Cerebellar nuclear complex (tissue), 1 donor: ENCODE measurements at regions not wholly inside any gene's neighbourhood (a gene's known extent, or its start where the extent isn't known, plus 50 kb on each side); places are given as distances from the start of the nearest gene placed in this dataset.

Source experiments
- DNase-seq, 2 experiments: peaks; one replicate each; lab custom pipeline; 2025; lab: John Stamatoyannopoulos, UW

- no peak for DNase-seq
Observed at GRCh38 chr22:27476729-27477128, 324.8 kb downstream of the MN1 start.

- no peak for DNase-seq
Observed at GRCh38 chr22:27477171-27477570, 324.4 kb downstream of the MN1 start.

- DNase-seq = no peak
Observed at GRCh38 chr22:27480487-27480886, 321.1 kb downstream of the MN1 start.

- no peak for DNase-seq
Observed at GRCh38 chr22:27482402-27482801, 319.2 kb downstream of the MN1 start.

GRCh38 chr22:27483095-27483785 is 318.3 kb downstream of the MN1 start:
- no peak for DNase-seq

- no peak for DNase-seq
Observed at GRCh38 chr22:27485842-27486241, 315.7 kb downstream of the MN1 start.

- no peak for DNase-seq
Observed at GRCh38 chr22:27487600-27488452, 313.7 kb downstream of the MN1 start.

GRCh38 chr22:27488456-27489177 is 312.9 kb downstream of the MN1 start:
- DNase-seq = no peak

GRCh38 chr22:27489178-27489675 is 312.3 kb downstream of the MN1 start:
- no peak for DNase-seq

GRCh38 chr22:27490080-27490479 is 311.5 kb downstream of the MN1 start:
- DNase-seq = no peak

- no peak for DNase-seq
Observed at GRCh38 chr22:27491888-27492287, 309.7 kb downstream of the MN1 start.

- DNase-seq = no peak
Observed at GRCh38 chr22:27492566-27493201, 308.9 kb downstream of the MN1 start.

- DNase-seq = no peak
Observed at GRCh38 chr22:27493796-27494195, 307.8 kb downstream of the MN1 start.

- no peak for DNase-seq
Observed at GRCh38 chr22:27494785-27495184, 306.8 kb downstream of the MN1 start.

- no peak for DNase-seq
Observed at GRCh38 chr22:27495325-27495724, 306.2 kb downstream of the MN1 start.

- DNase-seq = no peak
Observed at GRCh38 chr22:27499121-27499520, 302.4 kb downstream of the MN1 start.

- no peak for DNase-seq
Observed at GRCh38 chr22:27501191-27501936, 300.2 kb downstream of the MN1 start.

- DNase-seq = no peak
Observed at GRCh38 chr22:27502327-27502726, 299.2 kb downstream of the MN1 start.

- no peak for DNase-seq
Observed at GRCh38 chr22:27504360-27505253, 296.9 kb downstream of the MN1 start.

GRCh38 chr22:27507111-27507611 is 294.4 kb downstream of the MN1 start:
- DNase-seq = no peak
